ENCODE measurements at regions not wholly inside any gene's neighbourhood (a gene's known extent, or its start where the extent isn't known, plus 50 kb on each side); places are given as distances from the start of the nearest gene placed in this dataset.
"Not testable (repeated sequence)": the region's sequence is repeated elsewhere in the genome, so short reads cannot be mapped to it uniquely, and the experiment has no call there.

DNA sequence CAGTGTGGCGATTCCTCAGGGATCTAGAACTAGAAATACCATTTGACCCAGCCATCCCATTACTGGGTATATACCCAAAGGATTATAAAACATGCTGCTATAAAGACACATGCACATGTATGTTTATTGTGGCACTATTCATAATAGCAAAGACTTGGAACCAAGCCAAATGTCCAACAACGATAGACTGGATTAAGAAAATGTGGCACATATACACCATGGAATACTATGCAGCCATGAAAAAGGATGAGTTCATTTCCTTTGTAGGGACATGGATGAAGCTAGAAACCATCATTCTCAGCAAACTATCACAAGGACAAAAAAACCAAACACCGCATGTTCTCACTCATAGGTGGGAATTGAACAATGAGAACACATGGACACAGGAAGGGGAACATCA, 335.8 kb upstream of the PCDH18 start:
- TF ChIP-seq, protein P1, sequence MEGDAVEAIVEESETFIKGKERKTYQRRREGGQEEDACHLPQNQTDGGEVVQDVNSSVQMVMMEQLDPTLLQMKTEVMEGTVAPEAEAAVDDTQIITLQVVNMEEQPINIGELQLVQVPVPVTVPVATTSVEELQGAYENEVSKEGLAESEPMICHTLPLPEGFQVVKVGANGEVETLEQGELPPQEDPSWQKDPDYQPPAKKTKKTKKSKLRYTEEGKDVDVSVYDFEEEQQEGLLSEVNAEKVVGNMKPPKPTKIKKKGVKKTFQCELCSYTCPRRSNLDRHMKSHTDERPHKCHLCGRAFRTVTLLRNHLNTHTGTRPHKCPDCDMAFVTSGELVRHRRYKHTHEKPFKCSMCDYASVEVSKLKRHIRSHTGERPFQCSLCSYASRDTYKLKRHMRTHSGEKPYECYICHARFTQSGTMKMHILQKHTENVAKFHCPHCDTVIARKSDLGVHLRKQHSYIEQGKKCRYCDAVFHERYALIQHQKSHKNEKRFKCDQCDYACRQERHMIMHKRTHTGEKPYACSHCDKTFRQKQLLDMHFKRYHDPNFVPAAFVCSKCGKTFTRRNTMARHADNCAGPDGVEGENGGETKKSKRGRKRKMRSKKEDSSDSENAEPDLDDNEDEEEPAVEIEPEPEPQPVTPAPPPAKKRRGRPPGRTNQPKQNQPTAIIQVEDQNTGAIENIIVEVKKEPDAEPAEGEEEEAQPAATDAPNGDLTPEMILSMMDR (conservative IDR thresholded peaks at IDR 0.05): not testable (repeated sequence)
- not testable (repeated sequence) for TF ChIP-seq ZFX (IDR thresholded peaks at IDR 0.05)
